ENCODE measurements at regions not wholly inside any gene's neighbourhood (a gene's known extent, or its start where the extent isn't known, plus 50 kb on each side); places are given as distances from the start of the nearest gene placed in this dataset.
"Not testable (repeated sequence)": the region's sequence is repeated elsewhere in the genome, so short reads cannot be mapped to it uniquely, and the experiment has no call there.

DNA sequence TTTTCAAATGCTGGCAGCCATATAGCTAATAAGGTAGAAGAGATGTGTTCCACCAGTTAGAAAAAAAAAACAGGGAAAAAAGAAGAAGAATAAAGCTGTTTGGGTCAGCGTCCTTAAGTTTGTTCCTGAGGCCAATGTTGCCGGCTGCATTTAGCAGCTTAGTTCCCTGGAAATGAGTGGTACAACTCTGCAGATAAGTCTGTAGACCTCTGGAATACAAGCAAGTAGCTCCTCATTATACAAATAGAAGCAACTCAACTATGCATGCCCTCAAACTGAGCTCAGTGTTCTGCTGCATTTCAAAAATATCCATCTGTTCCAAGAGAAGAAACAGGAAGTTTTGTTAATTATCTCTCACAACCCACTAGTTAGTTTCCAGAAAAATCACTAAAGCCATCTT is 181.2 kb upstream of the PKN2 start:
- Mint-ChIP-seq H3K27me3 (ENCODE audit: insufficient read depth) (no peaks in the 10 kb centered on the region; the same call in 1 of the 2 replicates), H3K4me3 (no peak overlapping the region), H3K27ac (no peak overlapping the region), H3K4me1 (ENCODE audit: low read depth) (no peaks in the 10 kb centered on the region), H3K36me3 (ENCODE audit: low read depth) (no peaks in the 10 kb centered on the region), H3K9me3 (peaks cover 17% of the 10 kb centered on the region)
- no peak for TF ChIP-seq CTCF (IDR thresholded peaks at IDR 0.05)
- no peak for DNase-seq

DNA sequence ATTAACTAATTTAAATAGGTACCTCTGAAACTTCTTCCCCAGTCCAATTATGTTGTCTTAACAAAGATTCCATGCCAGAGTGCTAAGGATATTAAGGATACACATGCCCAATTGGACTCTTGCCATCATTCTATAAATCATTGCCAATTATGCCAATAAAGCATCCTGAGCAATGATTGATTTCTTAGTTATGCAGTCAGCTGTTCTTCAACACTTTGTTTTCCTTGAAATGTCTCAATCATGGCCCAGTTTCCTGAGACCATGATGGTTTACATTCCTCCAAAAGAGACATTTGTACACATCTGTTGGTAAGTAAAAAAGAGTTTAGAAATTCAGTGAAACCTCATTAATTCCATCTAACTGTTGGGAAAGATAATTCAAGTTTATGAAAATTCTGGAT is 180.4 kb upstream of the PKN2 start:
- Mint-ChIP-seq H3K27ac (no peak overlapping the region), H3K27me3 (ENCODE audit: insufficient read depth) (no peaks in the 10 kb centered on the region; the same call in 1 of the 2 replicates), H3K36me3 (ENCODE audit: low read depth) (no peaks in the 10 kb centered on the region), H3K4me3 (no peak overlapping the region), H3K9me3 (peaks cover 17% of the 10 kb centered on the region), H3K4me1 (ENCODE audit: low read depth) (no peaks in the 10 kb centered on the region)
- DNase-seq: no peak
- TF ChIP-seq CTCF (IDR thresholded peaks at IDR 0.05): no peak

- Mint-ChIP-seq H3K4me1 (ENCODE audit: low read depth) (no peaks in the 10 kb centered on the region), H3K4me3 (no peak overlapping the region), H3K27me3 (ENCODE audit: insufficient read depth) (no peaks in the 10 kb centered on the region; the same call in 1 of the 2 replicates), H3K36me3 (ENCODE audit: low read depth) (no peaks in the 10 kb centered on the region), H3K27ac (no peak overlapping the region), H3K9me3 (peaks cover 12% of the 10 kb centered on the region)
- TF ChIP-seq CTCF (IDR thresholded peaks at IDR 0.05): no peak
- no peak for DNase-seq
Observed at GRCh38 chr1:88504601-88505000, 179.5 kb upstream of the PKN2 start.

GRCh38 chr1:88509379-88509778 is 174.7 kb upstream of the PKN2 start:
- H3K9me3 Mint-ChIP-seq: peaks cover 11% of the 10 kb centered on the region; the same call in 1 of the 2 replicates
- no peaks in the 10 kb centered on the region for H3K27me3 Mint-ChIP-seq (ENCODE audit: insufficient read depth)
- no peaks in the 10 kb centered on the region; the same call in 1 of the 2 replicates for H3K36me3 Mint-ChIP-seq (ENCODE audit: low read depth)
- no peak for DNase-seq
- H3K4me3 Mint-ChIP-seq: no peak overlapping the region
- no peak for TF ChIP-seq CTCF (IDR thresholded peaks at IDR 0.05)
- no peaks in the 10 kb centered on the region for H3K4me1 Mint-ChIP-seq (ENCODE audit: low read depth)
- no peak overlapping the region for H3K27ac Mint-ChIP-seq

GRCh38 chr1:88514544-88515060 is 169.5 kb upstream of the PKN2 start:
- Mint-ChIP-seq H3K36me3 (ENCODE audit: low read depth) (no peaks in the 10 kb centered on the region; the same call in 1 of the 2 replicates), H3K27ac (no peak overlapping the region), H3K4me3 (no peak overlapping the region), H3K4me1 (ENCODE audit: low read depth) (no peaks in the 10 kb centered on the region), H3K9me3 (peaks cover 8% of the 10 kb centered on the region; the same call in 1 of the 2 replicates), H3K27me3 (ENCODE audit: insufficient read depth) (no peaks in the 10 kb centered on the region)
- no peak for TF ChIP-seq CTCF (IDR thresholded peaks at IDR 0.05)
- no peak for DNase-seq

DNA sequence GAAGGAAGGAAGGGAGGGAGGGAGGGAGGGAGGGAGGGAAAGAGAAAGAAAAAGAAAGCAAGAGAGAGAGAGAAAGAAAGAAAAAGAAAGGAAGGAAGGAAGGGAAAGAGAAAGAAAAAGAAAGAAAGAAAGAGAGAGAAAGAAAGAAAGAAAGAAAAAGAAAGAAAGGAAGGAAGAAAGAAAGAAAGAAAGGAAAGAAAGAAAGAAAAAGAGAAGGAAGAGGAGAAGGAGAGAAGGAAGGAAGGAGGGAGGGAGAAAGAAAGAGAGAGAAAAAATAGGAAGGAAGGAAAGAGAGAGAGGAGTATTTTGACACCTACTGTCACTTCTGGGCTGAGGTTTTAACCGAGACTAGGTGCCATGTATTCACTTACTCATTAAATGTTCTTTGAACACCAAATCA is 166.6 kb upstream of the PKN2 start:
- not testable (repeated sequence) for H3K4me1 Mint-ChIP-seq (ENCODE audit: low read depth); H3K4me3 Mint-ChIP-seq; DNase-seq; H3K27me3 Mint-ChIP-seq (ENCODE audit: insufficient read depth); H3K27ac Mint-ChIP-seq; H3K36me3 Mint-ChIP-seq (ENCODE audit: low read depth)
- peaks cover 20% of the 10 kb centered on the region; the same call in 1 of the 2 replicates for H3K9me3 Mint-ChIP-seq
